ENCODE measurements at regions not wholly inside any gene's neighbourhood (a gene's known extent, or its start where the extent isn't known, plus 50 kb on each side); places are given as distances from the start of the nearest gene placed in this dataset.
"Not testable (repeated sequence)": the region's sequence is repeated elsewhere in the genome, so short reads cannot be mapped to it uniquely, and the experiment has no call there.

- Histone ChIP-seq H3K27me3 (ENCODE audit: control insufficient read depth in 2 of 2, insufficient read depth in 1 of 2, low read length in 1 of 2) (no peaks in the 10 kb centered on the region), H3K27ac (ENCODE audit: low read depth in 1 of 2, low read length in 1 of 2) (no peak overlapping the region), H3K9me3 (ENCODE audit: control insufficient read depth in 2 of 2, insufficient read depth in 1 of 2, low read length in 1 of 2) (no peaks in the 10 kb centered on the region), H3K4me3 (ENCODE audit: low read length in 2 of 2) (no peak overlapping the region), H3K36me3 (ENCODE audit: control insufficient read depth in 2 of 2, insufficient read depth in 2 of 2, low read length in 1 of 2) (no peaks in the 10 kb centered on the region), H3K4me1 (ENCODE audit: control insufficient read depth in 2 of 2, insufficient read depth in 2 of 2, low read length in 2 of 2) (no peaks in the 10 kb centered on the region)
- DNase-seq (ENCODE audit: low read depth in 6 of 9, low spot score in 9 of 9): no peak
- WGBS: 89% methylated on average over 1 of the region's 1 CpG
These were observed 1438.5 kb downstream of the GRIK2 start for GRCh38 chr6:102832021-102832420.

GRCh38 chr6:102820098-102820497 lies 1426.6 kb downstream of the GRIK2 start:
- WGBS: 90% methylated on average over 2 of the region's 2 CpGs
- Histone ChIP-seq H3K4me1 (ENCODE audit: control insufficient read depth in 2 of 2, insufficient read depth in 2 of 2, low read length in 2 of 2) (no peaks in the 10 kb centered on the region), H3K4me3 (ENCODE audit: low read length in 2 of 2) (no peak overlapping the region)

GRCh38 chr6:102815207-102815606 lies 1421.7 kb downstream of the GRIK2 start:
- no peaks in the 10 kb centered on the region for H3K36me3 ChIP-seq (ENCODE audit: control insufficient read depth in 2 of 2, insufficient read depth in 2 of 2, low read length in 1 of 2)
- 89% methylated on average over 4 of the region's 4 CpGs for WGBS
- no peak for DNase-seq (ENCODE audit: low read depth in 6 of 9, low spot score in 9 of 9)
- no peaks in the 10 kb centered on the region for H3K27me3 ChIP-seq (ENCODE audit: control insufficient read depth in 2 of 2, insufficient read depth in 1 of 2, low read length in 1 of 2)
- no peaks in the 10 kb centered on the region for H3K4me1 ChIP-seq (ENCODE audit: control insufficient read depth in 2 of 2, insufficient read depth in 2 of 2, low read length in 2 of 2)
- H3K4me3 ChIP-seq (ENCODE audit: low read length in 2 of 2): no peak overlapping the region
- no peaks in the 10 kb centered on the region for H3K9me3 ChIP-seq (ENCODE audit: control insufficient read depth in 2 of 2, insufficient read depth in 1 of 2, low read length in 1 of 2)
- no peak overlapping the region for H3K27ac ChIP-seq (ENCODE audit: low read depth in 1 of 2, low read length in 1 of 2)

More at GRCh38 chr6:102820098-102820497, 1426.6 kb downstream of the GRIK2 start:
- no peak overlapping the region for H3K27ac ChIP-seq (ENCODE audit: low read depth in 1 of 2, low read length in 1 of 2)
- H3K36me3 ChIP-seq (ENCODE audit: control insufficient read depth in 2 of 2, insufficient read depth in 2 of 2, low read length in 1 of 2): no peaks in the 10 kb centered on the region
- H3K9me3 ChIP-seq (ENCODE audit: control insufficient read depth in 2 of 2, insufficient read depth in 1 of 2, low read length in 1 of 2): no peaks in the 10 kb centered on the region
- H3K27me3 ChIP-seq (ENCODE audit: control insufficient read depth in 2 of 2, insufficient read depth in 1 of 2, low read length in 1 of 2): no peaks in the 10 kb centered on the region
- no peak for DNase-seq (ENCODE audit: low read depth in 6 of 9, low spot score in 9 of 9)

- Histone ChIP-seq H3K36me3 (ENCODE audit: control insufficient read depth in 2 of 2, insufficient read depth in 2 of 2, low read length in 1 of 2) (no peaks in the 10 kb centered on the region), H3K4me3 (ENCODE audit: low read length in 2 of 2) (no peak overlapping the region), H3K27me3 (ENCODE audit: control insufficient read depth in 2 of 2, insufficient read depth in 1 of 2, low read length in 1 of 2) (no peaks in the 10 kb centered on the region), H3K4me1 (ENCODE audit: control insufficient read depth in 2 of 2, insufficient read depth in 2 of 2, low read length in 2 of 2) (no peaks in the 10 kb centered on the region), H3K9me3 (ENCODE audit: control insufficient read depth in 2 of 2, insufficient read depth in 1 of 2, low read length in 1 of 2) (no peaks in the 10 kb centered on the region), H3K27ac (ENCODE audit: low read depth in 1 of 2, low read length in 1 of 2) (no peak overlapping the region)
- no peak for DNase-seq (ENCODE audit: low read depth in 6 of 9, low spot score in 9 of 9)
- 95% methylated on average over 11 of the region's 11 CpGs for WGBS
These were observed 1420.2 kb downstream of the GRIK2 start for GRCh38 chr6:102813489-102814275.

GRCh38 chr6:102812242-102812641 lies 1418.7 kb downstream of the GRIK2 start:
- H3K27me3 ChIP-seq (ENCODE audit: control insufficient read depth in 2 of 2, insufficient read depth in 1 of 2, low read length in 1 of 2): no peaks in the 10 kb centered on the region
- no peak overlapping the region for H3K4me3 ChIP-seq (ENCODE audit: low read length in 2 of 2)
- DNase-seq (ENCODE audit: low read depth in 6 of 9, low spot score in 9 of 9): no peak
- H3K9me3 ChIP-seq (ENCODE audit: control insufficient read depth in 2 of 2, insufficient read depth in 1 of 2, low read length in 1 of 2): no peaks in the 10 kb centered on the region
- no peaks in the 10 kb centered on the region for H3K4me1 ChIP-seq (ENCODE audit: control insufficient read depth in 2 of 2, insufficient read depth in 2 of 2, low read length in 2 of 2)
- WGBS: 79% methylated on average over 3 of the region's 3 CpGs
- H3K27ac ChIP-seq (ENCODE audit: low read depth in 1 of 2, low read length in 1 of 2): no peak overlapping the region
- no peaks in the 10 kb centered on the region for H3K36me3 ChIP-seq (ENCODE audit: control insufficient read depth in 2 of 2, insufficient read depth in 2 of 2, low read length in 1 of 2)

GRCh38 chr6:102808944-102809505 lies 1415.5 kb downstream of the GRIK2 start:
- not testable (repeated sequence) for H3K27ac ChIP-seq (ENCODE audit: low read depth in 1 of 2, low read length in 1 of 2); H3K27me3 ChIP-seq (ENCODE audit: control insufficient read depth in 2 of 2, insufficient read depth in 1 of 2, low read length in 1 of 2); DNase-seq (ENCODE audit: low read depth in 6 of 9, low spot score in 9 of 9); H3K36me3 ChIP-seq (ENCODE audit: control insufficient read depth in 2 of 2, insufficient read depth in 2 of 2, low read length in 1 of 2); H3K4me1 ChIP-seq (ENCODE audit: control insufficient read depth in 2 of 2, insufficient read depth in 2 of 2, low read length in 2 of 2); H3K9me3 ChIP-seq (ENCODE audit: control insufficient read depth in 2 of 2, insufficient read depth in 1 of 2, low read length in 1 of 2); H3K4me3 ChIP-seq (ENCODE audit: low read length in 2 of 2)
- 86% methylated on average over 11 of the region's 11 CpGs for WGBS

GRCh38 chr6:102799051-102799450 lies 1405.5 kb downstream of the GRIK2 start:
- Histone ChIP-seq H3K36me3 (ENCODE audit: control insufficient read depth in 2 of 2, insufficient read depth in 2 of 2, low read length in 1 of 2) (no peaks in the 10 kb centered on the region), H3K4me1 (ENCODE audit: control insufficient read depth in 2 of 2, insufficient read depth in 2 of 2, low read length in 2 of 2) (no peaks in the 10 kb centered on the region), H3K4me3 (ENCODE audit: low read length in 2 of 2) (no peak overlapping the region), H3K9me3 (ENCODE audit: control insufficient read depth in 2 of 2, insufficient read depth in 1 of 2, low read length in 1 of 2) (no peaks in the 10 kb centered on the region), H3K27me3 (ENCODE audit: control insufficient read depth in 2 of 2, insufficient read depth in 1 of 2, low read length in 1 of 2) (no peaks in the 10 kb centered on the region), H3K27ac (ENCODE audit: low read depth in 1 of 2, low read length in 1 of 2) (no peak overlapping the region)
- 85% methylated on average over 13 of the region's 13 CpGs for WGBS
- no peak for DNase-seq (ENCODE audit: low read depth in 6 of 9, low spot score in 9 of 9)

GRCh38 chr6:102798636-102799035 lies 1405.1 kb downstream of the GRIK2 start:
- no peak for DNase-seq (ENCODE audit: low read depth in 6 of 9, low spot score in 9 of 9)
- WGBS: 13% methylated on average over 13 of the region's 13 CpGs
- Histone ChIP-seq H3K4me3 (ENCODE audit: low read length in 2 of 2) (no peak overlapping the region), H3K36me3 (ENCODE audit: control insufficient read depth in 2 of 2, insufficient read depth in 2 of 2, low read length in 1 of 2) (no peaks in the 10 kb centered on the region), H3K9me3 (ENCODE audit: control insufficient read depth in 2 of 2, insufficient read depth in 1 of 2, low read length in 1 of 2) (no peaks in the 10 kb centered on the region), H3K4me1 (ENCODE audit: control insufficient read depth in 2 of 2, insufficient read depth in 2 of 2, low read length in 2 of 2) (no peaks in the 10 kb centered on the region), H3K27ac (ENCODE audit: low read depth in 1 of 2, low read length in 1 of 2) (no peak overlapping the region), H3K27me3 (ENCODE audit: control insufficient read depth in 2 of 2, insufficient read depth in 1 of 2, low read length in 1 of 2) (no peaks in the 10 kb centered on the region)

GRCh38 chr6:102793752-102794151 lies 1400.2 kb downstream of the GRIK2 start:
- Histone ChIP-seq H3K4me1 (ENCODE audit: control insufficient read depth in 2 of 2, insufficient read depth in 2 of 2, low read length in 2 of 2) (no peaks in the 10 kb centered on the region), H3K27me3 (ENCODE audit: control insufficient read depth in 2 of 2, insufficient read depth in 1 of 2, low read length in 1 of 2) (no peaks in the 10 kb centered on the region), H3K27ac (ENCODE audit: low read depth in 1 of 2, low read length in 1 of 2) (no peak overlapping the region), H3K36me3 (ENCODE audit: control insufficient read depth in 2 of 2, insufficient read depth in 2 of 2, low read length in 1 of 2) (no peaks in the 10 kb centered on the region), H3K9me3 (ENCODE audit: control insufficient read depth in 2 of 2, insufficient read depth in 1 of 2, low read length in 1 of 2) (no peaks in the 10 kb centered on the region), H3K4me3 (ENCODE audit: low read length in 2 of 2) (no peak overlapping the region)
- no peak for DNase-seq (ENCODE audit: low read depth in 6 of 9, low spot score in 9 of 9)
- WGBS: 65% methylated on average over 1 of the region's 1 CpG
